ENCODE measurements at regions not wholly inside any gene's neighbourhood (a gene's known extent, or its start where the extent isn't known, plus 50 kb on each side); places are given as distances from the start of the nearest gene placed in this dataset.

- TF ChIP-seq NR2C1 (IDR thresholded peaks at IDR 0.05) (no peak), RELB (IDR thresholded peaks at IDR 0.05; ENCODE audit: low read depth) (no peak), BHLHE40 (IDR thresholded peaks at IDR 0.05; ENCODE audit: borderline replicate concordance in 1 of 2, low read depth in 2 of 2, low read length in 1 of 2) (no peak), GATAD2B (conservative IDR thresholded peaks at IDR 0.05; ENCODE audit: low read depth) (no peak), HDGF (IDR thresholded peaks at IDR 0.05) (no peak), EP300 (IDR thresholded peaks at IDR 0.05; ENCODE audit: borderline replicate concordance in 1 of 2, control insufficient read depth in 1 of 2, low read depth in 2 of 2, low read length in 2 of 2) (no peak), POLR2A (IDR thresholded peaks at IDR 0.05; ENCODE audit: low read depth, low read length) (no peak), EZH2 (IDR thresholded peaks at IDR 0.05; ENCODE audit: borderline replicate concordance, control insufficient read depth, low read depth, low read length) (no peak), NKRF (conservative IDR thresholded peaks at IDR 0.05) (no peak), RCOR1 (conservative IDR thresholded peaks at IDR 0.05; ENCODE audit: low read depth, low read length) (no peak)
- TF ChIP-seq, protein P1, sequence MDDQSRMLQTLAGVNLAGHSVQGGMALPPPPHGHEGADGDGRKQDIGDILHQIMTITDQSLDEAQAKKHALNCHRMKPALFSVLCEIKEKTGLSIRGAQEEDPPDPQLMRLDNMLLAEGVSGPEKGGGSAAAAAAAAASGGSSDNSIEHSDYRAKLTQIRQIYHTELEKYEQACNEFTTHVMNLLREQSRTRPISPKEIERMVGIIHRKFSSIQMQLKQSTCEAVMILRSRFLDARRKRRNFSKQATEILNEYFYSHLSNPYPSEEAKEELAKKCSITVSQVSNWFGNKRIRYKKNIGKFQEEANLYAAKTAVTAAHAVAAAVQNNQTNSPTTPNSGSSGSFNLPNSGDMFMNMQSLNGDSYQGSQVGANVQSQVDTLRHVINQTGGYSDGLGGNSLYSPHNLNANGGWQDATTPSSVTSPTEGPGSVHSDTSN (IDR thresholded peaks at IDR 0.05; ENCODE audit: insufficient replicate concordance, low read depth, low read length): no peak
- TF ChIP-seq, protein P2, sequence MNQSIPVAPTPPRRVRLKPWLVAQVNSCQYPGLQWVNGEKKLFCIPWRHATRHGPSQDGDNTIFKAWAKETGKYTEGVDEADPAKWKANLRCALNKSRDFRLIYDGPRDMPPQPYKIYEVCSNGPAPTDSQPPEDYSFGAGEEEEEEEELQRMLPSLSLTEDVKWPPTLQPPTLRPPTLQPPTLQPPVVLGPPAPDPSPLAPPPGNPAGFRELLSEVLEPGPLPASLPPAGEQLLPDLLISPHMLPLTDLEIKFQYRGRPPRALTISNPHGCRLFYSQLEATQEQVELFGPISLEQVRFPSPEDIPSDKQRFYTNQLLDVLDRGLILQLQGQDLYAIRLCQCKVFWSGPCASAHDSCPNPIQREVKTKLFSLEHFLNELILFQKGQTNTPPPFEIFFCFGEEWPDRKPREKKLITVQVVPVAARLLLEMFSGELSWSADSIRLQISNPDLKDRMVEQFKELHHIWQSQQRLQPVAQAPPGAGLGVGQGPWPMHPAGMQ (IDR thresholded peaks at IDR 0.05; ENCODE audit: borderline replicate concordance): no peak
- TF ChIP-seq, protein P3, sequence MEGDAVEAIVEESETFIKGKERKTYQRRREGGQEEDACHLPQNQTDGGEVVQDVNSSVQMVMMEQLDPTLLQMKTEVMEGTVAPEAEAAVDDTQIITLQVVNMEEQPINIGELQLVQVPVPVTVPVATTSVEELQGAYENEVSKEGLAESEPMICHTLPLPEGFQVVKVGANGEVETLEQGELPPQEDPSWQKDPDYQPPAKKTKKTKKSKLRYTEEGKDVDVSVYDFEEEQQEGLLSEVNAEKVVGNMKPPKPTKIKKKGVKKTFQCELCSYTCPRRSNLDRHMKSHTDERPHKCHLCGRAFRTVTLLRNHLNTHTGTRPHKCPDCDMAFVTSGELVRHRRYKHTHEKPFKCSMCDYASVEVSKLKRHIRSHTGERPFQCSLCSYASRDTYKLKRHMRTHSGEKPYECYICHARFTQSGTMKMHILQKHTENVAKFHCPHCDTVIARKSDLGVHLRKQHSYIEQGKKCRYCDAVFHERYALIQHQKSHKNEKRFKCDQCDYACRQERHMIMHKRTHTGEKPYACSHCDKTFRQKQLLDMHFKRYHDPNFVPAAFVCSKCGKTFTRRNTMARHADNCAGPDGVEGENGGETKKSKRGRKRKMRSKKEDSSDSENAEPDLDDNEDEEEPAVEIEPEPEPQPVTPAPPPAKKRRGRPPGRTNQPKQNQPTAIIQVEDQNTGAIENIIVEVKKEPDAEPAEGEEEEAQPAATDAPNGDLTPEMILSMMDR (IDR thresholded peaks at IDR 0.05 in 2 of 3, conservative IDR thresholded peaks at IDR 0.05 in 1 of 3; ENCODE audit: control insufficient read depth in 2 of 3, extremely low read depth in 1 of 3, insufficient read depth in 1 of 3, low read depth in 3 of 3, low read length in 3 of 3): no peak
Observed at GRCh38 chr6:122129313-122130025, 270.0 kb upstream of the HSF2 start.

Data from GM12878 (cell line).